ENCODE measurements at regions not wholly inside any gene's neighbourhood (a gene's known extent, or its start where the extent isn't known, plus 50 kb on each side); places are given as distances from the start of the nearest gene placed in this dataset.

- Mint-ChIP-seq H3K27me3 (ENCODE audit: insufficient read depth, unreplicated experiment) (peaks cover 6% of the 10 kb centered on the region), H3K4me3 (ENCODE audit: unreplicated experiment) (no peak overlapping the region), H3K36me3 (ENCODE audit: insufficient read depth, unreplicated experiment) (no peaks in the 10 kb centered on the region), H3K9me3 (ENCODE audit: unreplicated experiment) (no peaks in the 10 kb centered on the region), H3K27ac (ENCODE audit: unreplicated experiment) (no peak overlapping the region), H3K4me1 (ENCODE audit: low read depth, unreplicated experiment) (no peaks in the 10 kb centered on the region)
- intact Hi-C loops (cut with micrococcal nuclease; ENCODE audit: unreplicated experiment): no loop called here
- DNase-seq: no peak
- CTCF ChIA-PET: no interaction called here
- no TSS peak for BruUV-seq (replicated peaks)
- no peak for TF ChIP-seq CTCF (IDR thresholded peaks at IDR 0.05; ENCODE audit: insufficient read depth in 1 of 2, low read depth in 1 of 2, low read length in 1 of 2, severe bottlenecking in 1 of 2, unreplicated experiment in 1 of 2)
- H3K27me3 ChIP-seq (replicated peaks; ENCODE audit: control insufficient read depth, insufficient read depth, low read length): no peaks in the 10 kb centered on the region
- POLR2A ChIA-PET: no interaction called here
- H3K4me3 ChIP-seq (ENCODE audit: low read depth, low read length): no peak overlapping the region
- no peaks in the 10 kb centered on the region for H3K36me3 ChIP-seq (ENCODE audit: control insufficient read depth, insufficient read depth, low read length)
- no peaks in the 10 kb centered on the region for H3K9me3 ChIP-seq
- no peaks in the 10 kb centered on the region for H3K4me1 ChIP-seq
These were observed 436.2 kb downstream of the TLL1 start for GRCh38 chr4:166309286-166309685.

- H3K9me3 ChIP-seq: no peaks in the 10 kb centered on the region
- no TSS peak for BruUV-seq (replicated peaks)
- H3K36me3 ChIP-seq (ENCODE audit: control insufficient read depth, insufficient read depth, low read length): no peaks in the 10 kb centered on the region
- Mint-ChIP-seq H3K4me3 (ENCODE audit: unreplicated experiment) (no peak overlapping the region), H3K9me3 (ENCODE audit: unreplicated experiment) (no peaks in the 10 kb centered on the region), H3K27me3 (ENCODE audit: insufficient read depth, unreplicated experiment) (peaks cover 3% of the 10 kb centered on the region), H3K27ac (ENCODE audit: unreplicated experiment) (no peak overlapping the region), H3K4me1 (ENCODE audit: low read depth, unreplicated experiment) (no peaks in the 10 kb centered on the region), H3K36me3 (ENCODE audit: insufficient read depth, unreplicated experiment) (no peaks in the 10 kb centered on the region)
- ChIA-PET CTCF (no interaction called here), POLR2A (no interaction called here)
- no peaks in the 10 kb centered on the region for H3K4me1 ChIP-seq
- TF ChIP-seq CTCF (IDR thresholded peaks at IDR 0.05; ENCODE audit: insufficient read depth in 1 of 2, low read depth in 1 of 2, low read length in 1 of 2, severe bottlenecking in 1 of 2, unreplicated experiment in 1 of 2): no peak
- no peaks in the 10 kb centered on the region for H3K27me3 ChIP-seq (replicated peaks; ENCODE audit: control insufficient read depth, insufficient read depth, low read length)
- no peak for DNase-seq
- intact Hi-C loops (cut with micrococcal nuclease; ENCODE audit: unreplicated experiment): no loop called here
- H3K4me3 ChIP-seq (ENCODE audit: low read depth, low read length): no peak overlapping the region
These were observed 438.1 kb downstream of the TLL1 start for GRCh38 chr4:166311169-166311568.

GRCh38 chr4:166312166-166312565 is 439.1 kb downstream of the TLL1 start:
- no peak for TF ChIP-seq CTCF (IDR thresholded peaks at IDR 0.05; ENCODE audit: insufficient read depth in 1 of 2, low read depth in 1 of 2, low read length in 1 of 2, severe bottlenecking in 1 of 2, unreplicated experiment in 1 of 2)
- BruUV-seq (replicated peaks): no TSS peak
- intact Hi-C loops (cut with micrococcal nuclease; ENCODE audit: unreplicated experiment): no loop called here

More at GRCh38 chr4:166312166-166312565, 439.1 kb downstream of the TLL1 start:
- H3K4me1 ChIP-seq: no peaks in the 10 kb centered on the region
- Mint-ChIP-seq H3K4me3 (ENCODE audit: unreplicated experiment) (no peak overlapping the region), H3K27me3 (ENCODE audit: insufficient read depth, unreplicated experiment) (peaks cover 2% of the 10 kb centered on the region), H3K27ac (ENCODE audit: unreplicated experiment) (no peak overlapping the region), H3K36me3 (ENCODE audit: insufficient read depth, unreplicated experiment) (no peaks in the 10 kb centered on the region), H3K9me3 (ENCODE audit: unreplicated experiment) (no peaks in the 10 kb centered on the region), H3K4me1 (ENCODE audit: low read depth, unreplicated experiment) (no peaks in the 10 kb centered on the region)
- CTCF ChIA-PET: no interaction called here
- no peak for DNase-seq
- no peaks in the 10 kb centered on the region for H3K36me3 ChIP-seq (ENCODE audit: control insufficient read depth, insufficient read depth, low read length)
- POLR2A ChIA-PET: no interaction called here
- H3K9me3 ChIP-seq: no peaks in the 10 kb centered on the region
- no peak overlapping the region for H3K4me3 ChIP-seq (ENCODE audit: low read depth, low read length)
- no peaks in the 10 kb centered on the region for H3K27me3 ChIP-seq (replicated peaks; ENCODE audit: control insufficient read depth, insufficient read depth, low read length)
